ENCODE measurements at regions not wholly inside any gene's neighbourhood (a gene's known extent, or its start where the extent isn't known, plus 50 kb on each side); places are given as distances from the start of the nearest gene placed in this dataset.

DNA sequence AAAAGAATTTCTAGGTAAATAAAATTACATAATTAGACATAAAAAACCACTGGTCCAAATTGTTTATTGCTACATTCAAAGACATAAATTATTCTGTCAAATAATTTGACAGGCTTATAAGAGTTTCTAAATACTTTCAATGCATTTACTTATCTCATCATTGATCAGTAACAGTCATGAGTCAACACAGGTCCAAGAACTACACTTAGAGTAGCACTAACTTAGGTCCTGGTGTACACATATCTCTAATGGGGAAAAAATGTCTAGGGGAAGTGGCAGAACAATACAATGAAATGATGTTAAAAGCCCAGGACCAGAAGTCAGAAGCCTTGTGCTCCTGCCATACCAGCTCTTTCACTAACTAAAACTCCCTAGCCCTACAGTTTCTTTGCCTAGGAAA is 96.5 kb upstream of the SLCO6A1 start:
- Histone ChIP-seq H3K27me3 (ENCODE audit: control insufficient read depth, insufficient read depth, low read length) (no peaks in the 10 kb centered on the region), H3K36me3 (ENCODE audit: control insufficient read depth in 2 of 3, insufficient read depth in 3 of 3, low read length in 3 of 3) (no peaks in the 10 kb centered on the region), H3K27ac (ENCODE audit: low read depth in 2 of 2, low read length in 2 of 2) (no peak overlapping the region), H3K9ac (ENCODE audit: low read length in 3 of 3) (no peak overlapping the region), H3K9me3 (ENCODE audit: control insufficient read depth in 2 of 3, insufficient read depth in 1 of 3, low read length in 3 of 3) (peaks cover 0 to 2% (median 0%) of the 10 kb centered on the region in 3 donors), H3K4me1 (ENCODE audit: control insufficient read depth in 2 of 3, insufficient read depth in 2 of 3, low read depth in 1 of 3, low read length in 3 of 3) (no peaks in the 10 kb centered on the region), H3K4me3 (ENCODE audit: low read length in 3 of 3) (no peak overlapping the region)
- no peak for DNase-seq
- no peak for FAIRE-seq
- intact Hi-C loops (cut with DNase I), result no loop called here
- TF ChIP-seq, protein P1, sequence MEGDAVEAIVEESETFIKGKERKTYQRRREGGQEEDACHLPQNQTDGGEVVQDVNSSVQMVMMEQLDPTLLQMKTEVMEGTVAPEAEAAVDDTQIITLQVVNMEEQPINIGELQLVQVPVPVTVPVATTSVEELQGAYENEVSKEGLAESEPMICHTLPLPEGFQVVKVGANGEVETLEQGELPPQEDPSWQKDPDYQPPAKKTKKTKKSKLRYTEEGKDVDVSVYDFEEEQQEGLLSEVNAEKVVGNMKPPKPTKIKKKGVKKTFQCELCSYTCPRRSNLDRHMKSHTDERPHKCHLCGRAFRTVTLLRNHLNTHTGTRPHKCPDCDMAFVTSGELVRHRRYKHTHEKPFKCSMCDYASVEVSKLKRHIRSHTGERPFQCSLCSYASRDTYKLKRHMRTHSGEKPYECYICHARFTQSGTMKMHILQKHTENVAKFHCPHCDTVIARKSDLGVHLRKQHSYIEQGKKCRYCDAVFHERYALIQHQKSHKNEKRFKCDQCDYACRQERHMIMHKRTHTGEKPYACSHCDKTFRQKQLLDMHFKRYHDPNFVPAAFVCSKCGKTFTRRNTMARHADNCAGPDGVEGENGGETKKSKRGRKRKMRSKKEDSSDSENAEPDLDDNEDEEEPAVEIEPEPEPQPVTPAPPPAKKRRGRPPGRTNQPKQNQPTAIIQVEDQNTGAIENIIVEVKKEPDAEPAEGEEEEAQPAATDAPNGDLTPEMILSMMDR (IDR thresholded peaks at IDR 0.05; ENCODE audit: borderline replicate concordance, extremely low read depth, insufficient read depth), result no peak

GRCh38 chr5:102596113-102596512 is 97.3 kb upstream of the SLCO6A1 start:
- DNase-seq (no peak), FAIRE-seq (no peak)
- Histone ChIP-seq H3K27me3 (ENCODE audit: control insufficient read depth, insufficient read depth, low read length) (no peaks in the 10 kb centered on the region), H3K27ac (ENCODE audit: low read depth in 2 of 2, low read length in 2 of 2) (no peak overlapping the region), H3K36me3 (ENCODE audit: control insufficient read depth in 2 of 3, insufficient read depth in 3 of 3, low read length in 3 of 3) (no peaks in the 10 kb centered on the region), H3K9me3 (ENCODE audit: control insufficient read depth in 2 of 3, insufficient read depth in 1 of 3, low read length in 3 of 3) (peaks cover 0 to 2% (median 0%) of the 10 kb centered on the region in 3 donors), H3K9ac (ENCODE audit: low read length in 3 of 3) (no peak overlapping the region), H3K4me3 (ENCODE audit: low read length in 3 of 3) (no peak overlapping the region), H3K4me1 (ENCODE audit: control insufficient read depth in 2 of 3, insufficient read depth in 2 of 3, low read depth in 1 of 3, low read length in 3 of 3) (no peaks in the 10 kb centered on the region)
- intact Hi-C loops (cut with DNase I), result no loop called here
- TF ChIP-seq, protein P1 (IDR thresholded peaks at IDR 0.05; ENCODE audit: borderline replicate concordance, extremely low read depth, insufficient read depth), result no peak

GRCh38 chr5:102596951-102597350 is 98.2 kb upstream of the SLCO6A1 start:
- TF ChIP-seq, protein P1 (IDR thresholded peaks at IDR 0.05; ENCODE audit: borderline replicate concordance, extremely low read depth, insufficient read depth), result no peak
- peaks cover 0 to 2% (median 0%) of the 10 kb centered on the region in 3 donors for H3K9me3 ChIP-seq (ENCODE audit: control insufficient read depth in 2 of 3, insufficient read depth in 1 of 3, low read length in 3 of 3)
- DNase-seq (no peak), FAIRE-seq (no peak)
- no peaks in the 10 kb centered on the region for H3K27me3 ChIP-seq (ENCODE audit: control insufficient read depth, insufficient read depth, low read length)
- no peak overlapping the region for H3K9ac ChIP-seq (ENCODE audit: low read length in 3 of 3)
- intact Hi-C loops (cut with DNase I), result no loop called here
- H3K27ac ChIP-seq (ENCODE audit: low read depth in 2 of 2, low read length in 2 of 2), result no peak overlapping the region
- no peaks in the 10 kb centered on the region for H3K4me1 ChIP-seq (ENCODE audit: control insufficient read depth in 2 of 3, insufficient read depth in 2 of 3, low read depth in 1 of 3, low read length in 3 of 3)
- H3K4me3 ChIP-seq (ENCODE audit: low read length in 3 of 3), result no peak overlapping the region
- no peaks in the 10 kb centered on the region for H3K36me3 ChIP-seq (ENCODE audit: control insufficient read depth in 2 of 3, insufficient read depth in 3 of 3, low read length in 3 of 3)

GRCh38 chr5:102599289-102599688 is 100.5 kb upstream of the SLCO6A1 start:
- DNase-seq, result no peak
- TF ChIP-seq, protein P1 (IDR thresholded peaks at IDR 0.05; ENCODE audit: borderline replicate concordance, extremely low read depth, insufficient read depth), result no peak
- peaks cover 0 to 2% (median 0%) of the 10 kb centered on the region in 3 donors for H3K9me3 ChIP-seq (ENCODE audit: control insufficient read depth in 2 of 3, insufficient read depth in 1 of 3, low read length in 3 of 3)
- H3K36me3 ChIP-seq (ENCODE audit: control insufficient read depth in 2 of 3, insufficient read depth in 3 of 3, low read length in 3 of 3), result no peaks in the 10 kb centered on the region
- no peaks in the 10 kb centered on the region for H3K27me3 ChIP-seq (ENCODE audit: control insufficient read depth, insufficient read depth, low read length)
- FAIRE-seq, result no peak
- H3K4me1 ChIP-seq (ENCODE audit: control insufficient read depth in 2 of 3, insufficient read depth in 2 of 3, low read depth in 1 of 3, low read length in 3 of 3), result no peaks in the 10 kb centered on the region
- H3K9ac ChIP-seq (ENCODE audit: low read length in 3 of 3), result no peak overlapping the region
- no peak overlapping the region for H3K27ac ChIP-seq (ENCODE audit: low read depth in 2 of 2, low read length in 2 of 2)
- H3K4me3 ChIP-seq (ENCODE audit: low read length in 3 of 3), result no peak overlapping the region
- intact Hi-C loops (cut with DNase I), result no loop called here

Data from kidney (tissue), 13 donors.